Stimulated activated memory B cell treated with anti-CD40 and anti-IgM and Interleukin-4, amounts not matched to agents 10 μg/mL and 1 μg/mL and 100 μg/mL, for 72 hours (primary cell): ENCODE measurements at regions not wholly inside any gene's neighbourhood (a gene's known extent, or its start where the extent isn't known, plus 50 kb on each side); places are given as distances from the start of the nearest gene placed in this dataset.

ENCODE experiments used
- ATAC-seq: fragments of 150-1000 bp; cut with Tn5 transposase; 2 replicates; pipeline ENCODE4 v1.10.0; 2021
- H3K27ac Mint-ChIP-seq: one replicate; pipeline ENCODE4 v1.8.0; 2022; ENCODE audit warnings: mild to moderate bottlenecking, mixed read lengths
- H3K27me3 Mint-ChIP-seq: one replicate; pipeline ENCODE4 v1.8.0; 2022; ENCODE audit warnings: mixed read lengths
- H3K36me3 Mint-ChIP-seq: one replicate; pipeline ENCODE4 v1.8.0; 2022; ENCODE audit warnings: mixed read lengths
- H3K4me1 Mint-ChIP-seq: one replicate; pipeline ENCODE4 v1.8.0; 2022; ENCODE audit warnings: mixed read lengths
- H3K4me3 Mint-ChIP-seq: one replicate; pipeline ENCODE4 v1.8.0; 2022; ENCODE audit warnings: mild to moderate bottlenecking, moderate library complexity, mixed read lengths
- H3K9me3 Mint-ChIP-seq: one replicate; pipeline ENCODE4 v1.8.0; 2022; ENCODE audit warnings: mixed read lengths

DNA sequence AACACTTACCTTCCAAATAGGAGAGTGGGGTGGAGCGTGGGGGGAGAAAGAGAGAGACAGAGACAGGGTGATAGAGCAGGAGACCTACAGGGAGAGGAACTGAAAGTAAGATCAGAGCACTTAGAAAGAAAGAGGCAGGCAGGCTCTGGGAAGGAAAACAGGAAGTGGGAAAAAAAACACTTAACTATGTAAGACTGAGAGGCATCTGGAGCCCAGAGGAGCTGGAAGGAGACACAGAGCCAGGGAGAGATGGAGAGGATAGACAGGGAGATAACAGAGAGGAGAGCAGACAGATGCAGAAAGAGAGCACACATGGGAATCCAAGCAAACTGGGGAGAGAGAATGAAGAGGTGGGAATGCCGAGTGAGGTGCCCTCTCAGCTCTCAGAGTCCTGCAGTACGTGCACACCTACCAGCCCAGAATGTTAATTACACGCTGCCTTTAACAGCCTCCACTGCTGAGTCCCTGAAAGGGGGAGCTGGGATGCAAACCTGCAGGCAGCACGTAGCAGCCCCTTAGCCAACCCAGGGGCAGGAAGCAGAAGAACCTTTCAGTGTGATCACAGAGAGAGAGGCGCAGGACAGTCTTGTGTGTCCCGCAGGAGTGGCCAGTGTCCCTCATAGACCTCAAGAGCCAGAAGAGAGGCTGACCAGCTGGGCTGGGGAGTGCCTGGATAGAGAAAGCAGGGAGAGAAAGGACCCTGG lies 132.7 kb upstream of the LRFN2 start:
- H3K27me3 Mint-ChIP-seq = peaks cover 11% of the 10 kb centered on the region
- peak; percentile 85 for ATAC-seq
- H3K27ac Mint-ChIP-seq = peak overlapping the region; percentile 17
- no peaks in the 10 kb centered on the region for H3K36me3 Mint-ChIP-seq
- peaks cover 29% of the 10 kb centered on the region for H3K4me1 Mint-ChIP-seq
- peak overlapping the region; percentile 55 for H3K4me3 Mint-ChIP-seq
- H3K9me3 Mint-ChIP-seq = no peaks in the 10 kb centered on the region

DNA sequence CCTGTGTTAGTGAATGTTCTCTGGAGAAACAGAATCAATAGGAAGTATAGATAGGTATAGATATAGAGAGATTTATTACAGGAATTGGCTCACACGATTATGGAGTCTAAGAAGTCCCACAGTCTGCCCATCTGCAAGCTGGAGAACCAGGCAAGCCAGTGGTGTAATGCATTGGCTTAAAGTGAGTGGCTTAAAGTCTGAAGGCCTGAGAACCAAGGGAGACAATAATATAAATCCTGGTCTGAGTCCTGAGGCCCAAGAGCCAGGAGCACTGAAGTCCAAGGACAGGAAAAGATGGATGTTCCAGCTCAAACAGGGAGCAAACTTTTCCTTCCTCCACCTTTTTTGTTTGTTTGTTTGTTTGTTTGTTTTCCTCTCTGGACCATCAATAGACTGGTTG lies 131.2 kb upstream of the LRFN2 start:
- no peak for ATAC-seq
- Mint-ChIP-seq H3K27me3 (peaks cover 25% of the 10 kb centered on the region), H3K27ac (no peak overlapping the region), H3K36me3 (no peaks in the 10 kb centered on the region), H3K4me3 (no peak overlapping the region), H3K9me3 (no peaks in the 10 kb centered on the region), H3K4me1 (peaks cover 29% of the 10 kb centered on the region)

DNA sequence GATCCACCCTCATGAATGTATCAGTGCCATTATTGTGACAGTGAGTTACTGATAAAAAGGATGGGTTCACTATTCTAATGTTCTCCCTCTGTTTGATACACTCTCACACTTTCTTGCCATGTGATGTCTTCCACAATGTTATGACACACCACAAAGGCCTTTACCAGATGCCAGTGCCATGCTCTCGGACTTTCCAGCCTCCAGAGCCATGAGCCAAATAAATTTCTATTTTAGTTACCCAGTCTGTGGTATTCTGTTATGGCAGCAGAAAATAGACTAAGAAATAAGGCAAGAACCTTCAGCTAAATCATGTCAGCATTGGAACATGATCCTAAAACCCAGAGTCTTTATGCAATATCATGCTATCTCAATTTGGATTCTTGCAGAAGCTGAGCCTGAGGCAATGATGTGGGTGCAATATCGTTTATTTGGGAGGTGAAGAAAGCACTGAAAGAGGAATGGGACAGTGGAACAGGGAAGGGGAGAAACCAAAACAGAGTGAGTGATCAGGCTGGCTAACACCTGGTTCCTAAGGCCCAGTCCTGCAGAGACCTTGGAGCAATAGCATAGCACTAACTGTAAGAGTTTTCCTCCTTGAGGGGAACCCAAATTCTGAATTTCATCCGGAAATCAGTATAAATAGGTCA lies 130.4 kb upstream of the LRFN2 start:
- Mint-ChIP-seq H3K27me3 (peaks cover 27% of the 10 kb centered on the region), H3K36me3 (no peaks in the 10 kb centered on the region)
- ATAC-seq = no peak

DNA sequence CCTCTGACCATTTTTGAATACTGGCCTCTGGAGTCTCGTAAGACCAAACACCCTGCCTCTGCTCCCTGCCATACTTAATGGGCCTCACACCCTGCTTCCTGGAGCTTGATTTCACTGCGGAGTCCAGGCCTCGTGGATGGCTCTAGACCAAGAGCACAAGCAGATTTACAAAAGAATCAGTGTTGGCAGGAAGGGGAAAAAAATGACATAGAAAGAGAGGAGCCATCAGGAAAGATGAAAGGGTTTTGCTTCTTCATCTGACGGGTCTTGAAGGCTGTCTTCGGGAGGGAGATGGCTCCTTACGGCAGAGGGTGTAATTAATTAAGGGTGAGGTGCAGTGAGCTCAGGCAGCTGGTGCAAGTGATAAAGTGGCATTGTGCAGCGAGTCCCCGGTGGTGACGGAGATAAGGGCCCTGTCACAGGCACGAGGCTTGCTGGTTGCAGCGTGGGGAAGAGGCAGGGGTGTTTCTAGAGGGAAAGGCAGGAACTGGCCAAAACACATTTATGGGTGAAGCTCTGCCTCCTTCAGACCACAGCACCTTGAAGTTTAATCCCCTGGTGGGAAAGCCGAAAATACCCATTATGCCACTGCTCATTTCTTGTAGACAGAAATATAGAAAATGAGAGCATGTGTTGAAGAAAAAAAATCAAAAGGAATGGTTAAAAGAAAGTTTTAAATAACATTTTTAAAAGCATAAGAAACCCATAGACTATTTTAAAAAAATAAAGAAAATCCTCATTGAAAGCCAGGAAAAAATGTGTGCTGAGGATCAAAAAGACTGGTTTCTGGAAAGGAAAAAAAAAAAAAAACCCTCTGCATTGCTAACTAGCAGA lies 128.6 kb upstream of the LRFN2 start:
- Mint-ChIP-seq H3K9me3 (no peaks in the 10 kb centered on the region), H3K27ac (no peak overlapping the region), H3K4me1 (peaks cover 28% of the 10 kb centered on the region), H3K4me3 (no peak overlapping the region), H3K36me3 (no peaks in the 10 kb centered on the region), H3K27me3 (peaks cover 34% of the 10 kb centered on the region)
- no peak for ATAC-seq

More for the DNA sequence above, 130.4 kb upstream of the LRFN2 start:
- Mint-ChIP-seq H3K4me1 (peaks cover 29% of the 10 kb centered on the region), H3K27ac (no peak overlapping the region), H3K9me3 (no peaks in the 10 kb centered on the region), H3K4me3 (no peak overlapping the region)

DNA sequence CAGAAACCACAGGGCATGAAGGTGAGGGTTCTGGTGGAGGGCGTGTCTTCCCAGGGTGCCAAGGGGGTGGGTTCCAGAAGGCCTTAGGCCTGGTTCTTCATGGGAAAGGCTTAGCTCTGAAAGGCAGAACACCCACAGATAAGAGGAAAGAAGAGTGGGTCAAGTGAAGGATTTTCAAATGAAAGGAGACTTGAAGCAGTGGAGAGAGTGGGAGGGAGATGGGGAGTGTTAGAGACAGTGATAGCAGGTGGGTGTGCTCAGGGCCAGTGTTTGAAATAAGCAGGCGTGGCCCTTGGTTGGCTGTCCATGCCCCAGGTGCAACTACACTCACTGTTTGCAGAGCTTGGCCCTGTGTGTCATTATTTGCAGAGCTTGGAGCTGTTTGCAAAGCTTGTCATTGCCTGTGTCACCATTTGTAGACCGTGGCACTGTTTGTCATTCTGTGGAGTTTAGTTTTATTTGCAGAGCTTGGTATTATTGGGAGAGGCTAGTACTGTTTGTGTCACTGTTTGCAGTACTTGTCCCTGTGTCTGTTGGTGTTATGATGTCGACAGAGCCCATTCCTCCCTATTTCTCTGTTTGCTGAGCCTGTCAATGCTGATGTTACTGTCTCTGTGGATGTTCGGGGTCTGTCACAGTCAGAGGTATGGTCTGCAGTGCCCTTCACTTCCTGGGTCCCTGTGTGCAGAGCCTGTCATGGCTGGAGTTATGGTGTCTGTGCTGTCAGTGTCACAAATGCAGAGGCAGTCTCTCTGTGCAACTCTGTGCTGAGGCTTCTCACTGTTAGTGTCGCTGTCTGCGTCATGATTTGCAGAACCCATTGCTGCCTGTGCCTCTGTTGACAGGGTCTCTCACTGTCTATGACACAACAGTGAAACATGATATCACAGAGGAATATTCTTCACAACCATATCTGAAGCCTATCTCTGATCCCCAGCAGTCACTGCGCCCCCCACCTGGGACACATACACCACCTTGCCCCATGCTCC lies 127.7 kb upstream of the LRFN2 start:
- ATAC-seq = no peak
- peaks cover 34% of the 10 kb centered on the region for H3K27me3 Mint-ChIP-seq

DNA sequence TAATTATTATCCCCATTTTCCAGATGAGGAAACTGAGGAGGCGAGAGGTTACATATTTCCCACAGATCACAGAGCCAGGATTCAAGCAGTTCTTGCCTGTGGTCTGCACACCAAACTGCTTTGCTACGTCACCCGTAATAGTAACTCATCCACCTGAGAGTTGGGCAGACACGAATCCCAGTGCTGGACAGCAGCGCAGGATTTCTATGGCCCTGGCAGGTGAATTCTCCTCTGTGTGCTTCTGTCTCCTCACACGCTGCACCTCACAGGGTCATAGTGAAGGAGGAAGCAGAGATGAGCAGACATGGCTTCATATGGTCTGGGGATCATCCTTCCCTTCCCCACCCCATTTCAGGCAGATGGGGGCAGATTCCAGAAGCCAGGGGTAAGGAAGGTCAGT lies 127.0 kb upstream of the LRFN2 start:
- no peak overlapping the region for H3K27ac Mint-ChIP-seq
- no peaks in the 10 kb centered on the region for H3K9me3 Mint-ChIP-seq
- no peaks in the 10 kb centered on the region for H3K36me3 Mint-ChIP-seq
- ATAC-seq = no peak
- H3K4me1 Mint-ChIP-seq = peaks cover 12% of the 10 kb centered on the region
- H3K27me3 Mint-ChIP-seq = peaks cover 34% of the 10 kb centered on the region
- no peak overlapping the region for H3K4me3 Mint-ChIP-seq

More for the DNA sequence above, 127.7 kb upstream of the LRFN2 start:
- H3K9me3 Mint-ChIP-seq = no peaks in the 10 kb centered on the region
- no peaks in the 10 kb centered on the region for H3K36me3 Mint-ChIP-seq
- H3K4me1 Mint-ChIP-seq = peaks cover 19% of the 10 kb centered on the region
- no peak overlapping the region for H3K27ac Mint-ChIP-seq
- H3K4me3 Mint-ChIP-seq = no peak overlapping the region

DNA sequence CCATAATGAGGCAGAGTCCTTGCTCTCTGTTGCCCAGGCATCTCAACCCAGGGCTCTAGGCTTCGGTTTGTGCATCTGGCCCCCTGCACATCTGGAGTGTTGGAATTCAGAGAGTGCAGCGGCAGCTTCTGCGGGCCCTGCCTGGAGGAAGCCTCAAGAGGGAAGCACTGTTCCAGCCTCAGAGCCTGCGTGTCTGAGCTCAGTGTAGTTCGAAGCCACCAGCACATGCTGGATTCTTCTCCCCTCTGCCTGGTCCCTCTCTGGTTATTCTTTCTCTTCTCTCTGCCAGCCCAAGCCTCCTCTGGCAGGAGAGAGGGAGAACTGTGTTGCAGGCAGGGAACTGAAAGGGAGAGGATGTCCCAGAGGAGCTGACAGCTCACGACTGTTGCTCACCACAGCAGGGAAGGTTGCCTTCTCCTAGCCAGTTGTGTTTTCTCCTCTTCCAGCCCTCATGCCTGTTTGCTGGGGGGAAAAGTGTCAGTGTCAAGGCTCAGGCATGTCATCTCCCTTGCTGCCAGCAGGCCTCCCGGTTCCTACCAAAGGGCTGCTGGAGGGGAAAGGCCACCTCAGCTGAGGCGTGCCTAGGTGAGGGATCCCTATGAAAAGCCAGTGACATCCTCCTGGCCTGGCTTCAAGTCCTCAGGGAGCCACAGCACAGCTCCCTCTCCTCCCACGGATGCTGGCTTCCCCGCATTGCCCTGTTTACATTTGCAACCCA lies 126.0 kb upstream of the LRFN2 start:
- Mint-ChIP-seq H3K4me1 (peaks cover 6% of the 10 kb centered on the region), H3K4me3 (no peak overlapping the region), H3K9me3 (no peaks in the 10 kb centered on the region), H3K36me3 (no peaks in the 10 kb centered on the region), H3K27me3 (peaks cover 44% of the 10 kb centered on the region), H3K27ac (no peak overlapping the region)
- ATAC-seq = no peak

DNA sequence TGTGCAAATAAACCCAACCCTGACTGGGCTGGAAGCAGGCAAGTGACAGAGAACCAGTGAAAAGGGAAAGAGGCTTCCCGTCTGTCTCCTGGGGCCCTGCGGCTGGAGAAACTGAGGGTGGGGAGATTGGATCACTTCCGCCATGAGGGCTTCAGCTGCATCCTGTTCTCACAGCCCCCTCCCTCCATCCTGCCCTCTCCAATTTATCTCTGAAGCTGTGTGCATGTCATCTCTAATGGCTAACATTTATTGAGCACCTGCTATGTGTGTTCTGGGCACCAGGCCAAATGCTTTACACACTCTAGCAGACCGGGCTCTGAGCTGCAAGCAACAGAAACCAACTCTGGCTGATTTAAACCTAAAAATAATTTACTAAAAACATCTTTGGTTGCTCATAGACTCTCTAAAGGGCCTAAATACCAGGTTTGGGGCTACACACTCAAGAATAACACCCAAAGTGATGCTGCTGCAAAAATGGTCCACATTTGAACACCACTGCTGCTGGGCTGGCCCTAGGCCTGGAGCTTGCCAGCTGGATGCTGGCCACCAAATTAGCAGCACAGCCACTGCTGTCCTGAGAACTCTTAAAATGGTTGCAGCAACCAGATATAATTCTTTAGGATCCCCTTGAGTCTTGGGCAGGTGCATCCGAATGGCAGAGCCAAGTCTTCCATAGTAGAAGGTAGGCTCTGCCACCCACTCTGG lies 123.6 kb upstream of the LRFN2 start:
- Mint-ChIP-seq H3K4me3 (no peak overlapping the region), H3K27ac (no peak overlapping the region), H3K36me3 (no peaks in the 10 kb centered on the region), H3K9me3 (peaks cover 3% of the 10 kb centered on the region), H3K4me1 (peaks cover 5% of the 10 kb centered on the region), H3K27me3 (peaks cover 61% of the 10 kb centered on the region)
- no peak for ATAC-seq

DNA sequence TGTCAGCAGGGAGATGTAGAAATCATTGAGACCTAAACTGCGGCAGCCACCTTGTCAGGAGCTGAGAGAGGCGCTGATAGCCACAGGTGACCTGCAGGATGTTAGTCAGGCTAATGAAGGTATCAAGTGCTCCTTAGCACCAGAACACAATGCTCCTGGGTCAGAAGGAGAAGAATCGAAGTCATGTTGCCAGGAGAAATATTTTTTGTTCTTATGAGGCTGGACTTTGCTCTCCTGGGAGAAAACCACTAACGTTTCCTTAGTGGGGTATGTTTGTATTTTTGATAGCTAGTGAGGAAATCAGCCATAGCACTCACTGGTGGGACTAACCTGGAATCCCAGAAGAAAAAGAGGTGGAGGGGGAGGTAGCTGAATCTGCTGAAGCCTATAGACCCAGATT lies 120.9 kb upstream of the LRFN2 start:
- no peaks in the 10 kb centered on the region for H3K36me3 Mint-ChIP-seq
- no peak overlapping the region for H3K4me3 Mint-ChIP-seq
- no peaks in the 10 kb centered on the region for H3K4me1 Mint-ChIP-seq
- peaks cover 52% of the 10 kb centered on the region for H3K27me3 Mint-ChIP-seq
- no peak for ATAC-seq
- H3K9me3 Mint-ChIP-seq = peaks cover 3% of the 10 kb centered on the region
- H3K27ac Mint-ChIP-seq = no peak overlapping the region

DNA sequence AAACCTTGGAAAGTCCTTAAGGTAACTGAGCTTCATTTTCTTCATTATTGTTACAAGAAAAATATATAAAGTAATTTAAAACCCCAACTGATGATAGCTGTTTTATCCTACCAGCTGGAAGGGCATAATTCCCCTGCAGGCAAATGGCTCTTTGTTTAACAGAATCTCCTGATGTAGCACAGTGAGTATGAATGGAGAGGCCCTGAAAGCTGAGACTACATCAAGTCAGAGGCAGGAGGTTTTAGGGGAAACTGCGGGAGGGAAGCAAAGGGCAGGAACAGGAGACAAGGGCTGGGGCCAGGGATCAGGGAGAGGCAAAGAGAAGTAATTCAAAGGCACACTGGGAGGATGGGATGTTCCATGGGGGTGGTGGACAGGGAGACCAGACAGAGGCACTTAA lies 119.0 kb upstream of the LRFN2 start:
- H3K4me3 Mint-ChIP-seq = no peak overlapping the region
- H3K36me3 Mint-ChIP-seq = no peaks in the 10 kb centered on the region
- H3K27me3 Mint-ChIP-seq = peaks cover 65% of the 10 kb centered on the region
- no peak for ATAC-seq
- H3K27ac Mint-ChIP-seq = no peak overlapping the region
- peaks cover 3% of the 10 kb centered on the region for H3K9me3 Mint-ChIP-seq
- peaks cover 6% of the 10 kb centered on the region for H3K4me1 Mint-ChIP-seq

DNA sequence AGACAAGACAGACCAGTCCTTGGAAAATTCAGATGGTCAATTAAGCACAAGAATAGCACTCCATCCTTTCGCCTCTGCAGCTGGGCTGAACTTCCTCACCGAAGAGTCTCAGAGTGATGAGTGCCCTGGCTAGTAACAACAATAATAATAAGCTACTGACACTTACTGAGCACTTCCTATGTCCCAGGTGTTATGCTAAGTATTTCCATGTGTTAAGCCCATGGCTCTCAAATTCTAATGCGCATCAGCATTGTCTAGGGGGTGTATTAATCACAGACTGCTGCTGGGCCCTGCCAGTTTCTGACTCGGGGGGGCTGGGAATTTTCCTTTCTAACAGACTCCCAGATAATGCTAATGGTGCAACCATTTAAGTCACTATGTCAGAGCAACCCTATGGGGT lies 118.2 kb upstream of the LRFN2 start:
- Mint-ChIP-seq H3K27ac (no peak overlapping the region), H3K9me3 (peaks cover 3% of the 10 kb centered on the region), H3K27me3 (peaks cover 69% of the 10 kb centered on the region), H3K36me3 (no peaks in the 10 kb centered on the region), H3K4me1 (peaks cover 6% of the 10 kb centered on the region), H3K4me3 (no peak overlapping the region)
- no peak for ATAC-seq

DNA sequence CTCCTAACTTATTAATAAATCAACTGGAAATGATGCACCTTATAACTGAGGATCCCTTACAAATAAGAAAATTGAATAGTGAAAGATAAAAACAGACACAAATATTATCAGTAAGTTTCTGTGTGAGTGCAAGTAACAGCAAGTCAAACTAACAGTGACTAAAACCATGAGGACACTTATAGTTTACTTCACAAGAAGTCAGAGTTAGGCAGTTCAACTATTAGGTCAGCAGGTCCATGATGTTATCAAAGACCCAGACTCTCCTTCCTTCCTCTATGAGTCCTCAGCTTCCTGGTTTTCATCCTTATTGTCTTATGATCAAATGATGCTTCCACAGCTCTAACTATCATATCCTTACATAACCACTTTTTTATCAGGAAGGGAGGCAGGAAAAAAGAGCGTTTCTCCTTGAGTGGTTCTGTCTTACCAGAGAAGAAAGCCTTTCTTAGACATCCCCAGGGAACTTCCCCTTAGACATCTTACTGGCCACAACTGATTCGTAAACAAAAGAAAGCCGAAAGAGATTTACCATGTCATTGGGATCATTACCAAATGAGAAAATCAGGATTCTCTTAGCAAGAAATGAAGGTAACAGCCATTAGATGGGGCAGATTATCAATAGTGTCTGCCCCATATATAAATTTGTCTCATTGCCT lies 114.3 kb upstream of the LRFN2 start:
- ATAC-seq = no peak
- Mint-ChIP-seq H3K4me1 (peaks cover 6% of the 10 kb centered on the region), H3K36me3 (no peaks in the 10 kb centered on the region), H3K4me3 (no peak overlapping the region), H3K27ac (no peak overlapping the region), H3K9me3 (no peaks in the 10 kb centered on the region), H3K27me3 (peaks cover 51% of the 10 kb centered on the region)

DNA sequence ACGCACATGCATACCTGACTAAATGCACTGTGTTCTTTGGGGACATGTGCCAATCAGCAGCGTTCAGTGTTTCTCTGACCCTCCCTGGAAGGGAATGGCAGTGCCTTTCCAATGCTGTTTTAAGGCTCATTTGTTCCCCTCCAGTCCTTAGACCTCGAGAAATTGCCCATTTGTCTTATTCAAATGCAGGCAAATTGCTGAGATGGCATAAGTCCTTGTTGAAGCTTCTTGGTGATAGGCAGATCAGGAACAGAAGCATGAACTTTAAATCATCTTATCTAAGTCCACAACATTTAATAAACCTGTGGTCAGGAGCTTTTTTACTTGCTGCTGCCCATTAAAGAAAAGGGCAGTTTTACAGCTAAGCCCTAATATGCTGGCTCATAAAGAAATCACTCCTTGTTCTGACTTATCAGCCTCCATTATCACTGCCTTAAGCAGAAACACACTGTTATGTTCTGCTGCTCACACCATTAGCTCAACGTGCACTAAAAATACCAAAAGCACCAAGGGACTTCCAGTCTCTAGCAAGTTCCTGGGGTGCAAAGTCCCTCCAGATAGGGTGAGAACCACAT lies 112.9 kb upstream of the LRFN2 start:
- Mint-ChIP-seq H3K4me3 (no peak overlapping the region), H3K27me3 (peaks cover 50% of the 10 kb centered on the region), H3K27ac (no peak overlapping the region), H3K36me3 (no peaks in the 10 kb centered on the region), H3K4me1 (peaks cover 6% of the 10 kb centered on the region), H3K9me3 (no peaks in the 10 kb centered on the region)
- no peak for ATAC-seq
